Adrenal gland (tissue), 9 donors: ENCODE measurements at regions not wholly inside any gene's neighbourhood (a gene's known extent, or its start where the extent isn't known, plus 50 kb on each side); places are given as distances from the start of the nearest gene placed in this dataset.

Experiments used
- DNase-seq, 7 donors: peaks; one replicate each; pipeline ENCODE4 v3.0.0-alpha.2; 2019 to 2020
- H3K27ac ChIP-seq, 5 donors: fragments of 200-600 bp; sonication (generic) in 4 of 5; 1 replicate in 3 of 5; 2 replicates in 2 of 5; pipeline versions ENCODE4 v1.5.1 to v1.8.0; 2016 to 2020; ENCODE audit warnings: mild to moderate bottlenecking in 1 of 5
- H3K27me3 ChIP-seq: fragments of 200-600 bp; 2 replicates; pipeline ENCODE4 v1.8.0; 2021
- H3K36me3 ChIP-seq, 2 donors: fragments of 200-600 bp; replicated peaks in 1 of 2; 1 replicate in 1 of 2; 2 replicates in 1 of 2; pipeline versions ENCODE4 v1.5.1 to v1.8.0; 2018 to 2022
- H3K4me1 ChIP-seq, 2 donors: fragments of 200-600 bp; replicated peaks in 1 of 2; 1 replicate in 1 of 2; 2 replicates in 1 of 2; pipeline versions ENCODE4 v1.5.1 to v1.8.0; 2018 to 2021
- H3K4me3 ChIP-seq, 4 donors: fragments of 200-600 bp; sonication (generic) in 3 of 4; one replicate each; pipeline ENCODE4 v1.5.1; 2016 to 2018
- H3K9me3 ChIP-seq, 3 donors: fragments of 200-600 bp; sonication (generic) in 1 of 3; replicated peaks in 1 of 3; 1 replicate in 2 of 3; 2 replicates in 1 of 3; pipeline versions ENCODE4 v1.5.1 to v1.8.0; 2016 to 2021
- CTCF ChIP-seq, 6 experiments: fragments of 450-650 bp in 4 of 6; fragments of 200-600 bp in 2 of 6; sonication (generic) in 1 of 6; IDR thresholded peaks; 1 replicate in 5 of 6; 2 replicates in 1 of 6; pipeline versions ENCODE4 v1.5.1 to v1.8.0; 2016 to 2021; ENCODE audit warnings: antibody characterized with exemption in 6 of 6, mild to moderate bottlenecking in 2 of 6, moderate library complexity in 1 of 6
- POLR2A ChIP-seq, 2 donors: fragments of 450-650 bp; IDR thresholded peaks; one replicate each; pipeline ENCODE4 v1.6.1; 2017; ENCODE audit warnings: antibody characterized with exemption in 2 of 2, mild to moderate bottlenecking in 2 of 2, moderate library complexity in 1 of 2
- WGBS, 4 donors: extraction: QIAGEN DNeasy Blood & Tissue Kit in 2 of 4; methylation state at CpG; one replicate each; pipeline versions ENCODE4 v1.1.5 to v1.1.7; 2013 to 2017; 5-methylcytosine and 5-hydroxymethylcytosine counted together
- intact Hi-C, 2 donors: fragments of 100-400 bp; cut with DNase I; formaldehyde crosslinking; loops; one replicate each; pipeline versions ENCODE4 v1.14.1 to v1.15.0; 2022 to 2023
- donor health status: healthy with polysubstance abuse.
- donor health status: Bipolar disorder and iron deficiency.
- donor health status: DM: yes; HTN: yes; CAD: no.
- donor health status: DM: no; HTN: no; CAD: no.
- donor health status: DM: no; HTN: no; CAD: no.

- no peak for TF ChIP-seq POLR2A (IDR thresholded peaks at IDR 0.05)
- TF ChIP-seq CTCF (IDR thresholded peaks at IDR 0.05), result no peak
- no peak for DNase-seq
- Histone ChIP-seq H3K4me1 (no peaks in the 10 kb centered on the region), H3K4me3 (no peak overlapping the region), H3K36me3 (no peaks in the 10 kb centered on the region), H3K27me3 (no peaks in the 10 kb centered on the region), H3K27ac (no peak overlapping the region), H3K9me3 (no peaks in the 10 kb centered on the region)
- WGBS, 4 donors, result 69 to 85% (median 83%) methylated on average over 5 of the region's 5 CpGs
- intact Hi-C loops, result no loop called here
Measured at GRCh38 chr21:15407585-15407984, 322.2 kb upstream of the USP25 start.

GRCh38 chr21:15408089-15408488 lies 321.7 kb upstream of the USP25 start:
- no peaks in the 10 kb centered on the region for H3K4me1 ChIP-seq
- no peak for TF ChIP-seq CTCF (IDR thresholded peaks at IDR 0.05)
- TF ChIP-seq POLR2A (IDR thresholded peaks at IDR 0.05), result no peak
- no peak overlapping the region for H3K4me3 ChIP-seq
- intact Hi-C loops, result no loop called here
- DNase-seq, result no peak
- H3K27me3 ChIP-seq, result no peaks in the 10 kb centered on the region
- no peaks in the 10 kb centered on the region for H3K36me3 ChIP-seq
- no peaks in the 10 kb centered on the region for H3K9me3 ChIP-seq
- WGBS, 4 donors, result 92 to 98% (median 94%) methylated on average over 2 of the region's 2 CpGs
- no peak overlapping the region for H3K27ac ChIP-seq

- DNase-seq, result no peak
- Histone ChIP-seq H3K4me3 (no peak overlapping the region), H3K9me3 (no peaks in the 10 kb centered on the region), H3K27ac (no peak overlapping the region), H3K27me3 (no peaks in the 10 kb centered on the region), H3K36me3 (no peaks in the 10 kb centered on the region), H3K4me1 (no peaks in the 10 kb centered on the region)
- no peak for TF ChIP-seq CTCF (IDR thresholded peaks at IDR 0.05)
- no peak for TF ChIP-seq POLR2A (IDR thresholded peaks at IDR 0.05)
- intact Hi-C loops, result no loop called here
- 78 to 89% (median 82%) methylated on average over 1 of the region's 1 CpG for WGBS, 4 donors
Measured at GRCh38 chr21:15409031-15409430, 320.8 kb upstream of the USP25 start.

- Histone ChIP-seq H3K9me3 (no peaks in the 10 kb centered on the region), H3K4me3 (no peak overlapping the region), H3K36me3 (no peaks in the 10 kb centered on the region), H3K27ac (no peak overlapping the region), H3K27me3 (no peaks in the 10 kb centered on the region), H3K4me1 (no peaks in the 10 kb centered on the region)
- intact Hi-C loops, result no loop called here
- 92 to 97% (median 93%) methylated on average over 3 of the region's 3 CpGs for WGBS, 4 donors
- no peak for TF ChIP-seq CTCF (IDR thresholded peaks at IDR 0.05)
- no peak for TF ChIP-seq POLR2A (IDR thresholded peaks at IDR 0.05)
- DNase-seq, result no peak
Measured at GRCh38 chr21:15410853-15411252, 318.9 kb upstream of the USP25 start.
